ENCODE measurements at regions not wholly inside any gene's neighbourhood (a gene's known extent, or its start where the extent isn't known, plus 50 kb on each side); places are given as distances from the start of the nearest gene placed in this dataset.

- Histone ChIP-seq H3K36me3 (no peaks in the 10 kb centered on the region), H3K4me1 (no peaks in the 10 kb centered on the region), H3K27ac (replicated peaks) (no peak overlapping the region), H3K4me3 (no peak overlapping the region), H3K27me3 (ENCODE audit: low read depth) (peaks cover 10% of the 10 kb centered on the region), H3K9me3 (replicated peaks) (no peaks in the 10 kb centered on the region)
- TF ChIP-seq, protein P1, sequence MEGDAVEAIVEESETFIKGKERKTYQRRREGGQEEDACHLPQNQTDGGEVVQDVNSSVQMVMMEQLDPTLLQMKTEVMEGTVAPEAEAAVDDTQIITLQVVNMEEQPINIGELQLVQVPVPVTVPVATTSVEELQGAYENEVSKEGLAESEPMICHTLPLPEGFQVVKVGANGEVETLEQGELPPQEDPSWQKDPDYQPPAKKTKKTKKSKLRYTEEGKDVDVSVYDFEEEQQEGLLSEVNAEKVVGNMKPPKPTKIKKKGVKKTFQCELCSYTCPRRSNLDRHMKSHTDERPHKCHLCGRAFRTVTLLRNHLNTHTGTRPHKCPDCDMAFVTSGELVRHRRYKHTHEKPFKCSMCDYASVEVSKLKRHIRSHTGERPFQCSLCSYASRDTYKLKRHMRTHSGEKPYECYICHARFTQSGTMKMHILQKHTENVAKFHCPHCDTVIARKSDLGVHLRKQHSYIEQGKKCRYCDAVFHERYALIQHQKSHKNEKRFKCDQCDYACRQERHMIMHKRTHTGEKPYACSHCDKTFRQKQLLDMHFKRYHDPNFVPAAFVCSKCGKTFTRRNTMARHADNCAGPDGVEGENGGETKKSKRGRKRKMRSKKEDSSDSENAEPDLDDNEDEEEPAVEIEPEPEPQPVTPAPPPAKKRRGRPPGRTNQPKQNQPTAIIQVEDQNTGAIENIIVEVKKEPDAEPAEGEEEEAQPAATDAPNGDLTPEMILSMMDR (IDR thresholded peaks at IDR 0.05; ENCODE audit: borderline replicate concordance), result no peak
- intact Hi-C loops (cut with micrococcal nuclease), result no loop called here
- DNase-seq, result no peak
These were observed 77.4 kb upstream of the SLCO3A1 start for GRCh38 chr15:91776104-91776503.

DNA sequence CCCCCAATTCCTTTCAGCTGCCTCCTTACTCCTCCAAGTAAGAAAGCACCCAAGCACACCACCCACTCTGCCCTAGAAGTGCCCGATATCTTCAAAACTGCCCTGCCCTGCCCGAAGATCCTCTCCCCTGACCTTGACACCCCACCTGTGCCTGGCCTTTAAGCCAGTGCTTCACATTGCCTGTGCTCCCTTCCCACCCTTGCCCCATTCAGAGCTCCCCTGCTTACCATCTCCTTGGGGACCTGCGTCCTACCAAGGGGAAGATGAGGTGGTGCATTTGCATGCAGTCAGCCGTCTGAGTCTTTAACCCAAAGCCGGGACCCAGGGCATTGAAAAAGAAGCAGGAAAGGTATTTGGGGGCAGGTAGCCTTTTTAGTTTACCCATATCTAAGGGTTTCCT is 73.5 kb upstream of the SLCO3A1 start:
- DNase-seq, result no peak
- no peak overlapping the region for H3K4me3 ChIP-seq
- H3K27ac ChIP-seq (replicated peaks), result no peak overlapping the region
- TF ChIP-seq, protein P1 (IDR thresholded peaks at IDR 0.05; ENCODE audit: borderline replicate concordance), result no peak
- H3K9me3 ChIP-seq (replicated peaks), result no peaks in the 10 kb centered on the region
- no peaks in the 10 kb centered on the region for H3K36me3 ChIP-seq
- peaks cover 14% of the 10 kb centered on the region for H3K4me1 ChIP-seq
- peaks cover 10% of the 10 kb centered on the region for H3K27me3 ChIP-seq (ENCODE audit: low read depth)
- intact Hi-C loops (cut with micrococcal nuclease), result no loop called here

DNA sequence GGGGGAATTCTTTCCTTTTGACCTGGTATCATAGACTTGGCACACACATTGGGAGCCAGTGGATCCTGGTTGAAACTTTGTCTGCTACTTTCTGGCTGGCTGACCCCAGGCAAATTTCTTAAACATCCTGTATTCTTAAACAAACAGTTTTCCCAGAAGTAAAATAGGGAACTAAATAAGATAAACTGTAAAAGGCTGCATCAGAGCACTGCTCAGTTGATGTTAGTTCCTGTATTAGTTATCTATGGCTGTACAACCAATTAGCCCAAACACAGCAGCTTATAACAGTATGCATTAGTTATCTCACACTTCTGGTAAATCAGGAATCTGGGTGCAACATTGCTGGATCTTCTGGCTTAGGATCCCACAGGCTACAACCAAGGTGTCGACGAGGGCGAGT is 73.1 kb upstream of the SLCO3A1 start:
- Histone ChIP-seq H3K36me3 (no peaks in the 10 kb centered on the region), H3K4me1 (peaks cover 14% of the 10 kb centered on the region), H3K4me3 (no peak overlapping the region), H3K27me3 (ENCODE audit: low read depth) (peaks cover 10% of the 10 kb centered on the region), H3K27ac (replicated peaks) (no peak overlapping the region), H3K9me3 (replicated peaks) (no peaks in the 10 kb centered on the region)
- no peak for DNase-seq
- intact Hi-C loops (cut with micrococcal nuclease), result no loop called here
- TF ChIP-seq, protein P1 (IDR thresholded peaks at IDR 0.05; ENCODE audit: borderline replicate concordance), result no peak

DNA sequence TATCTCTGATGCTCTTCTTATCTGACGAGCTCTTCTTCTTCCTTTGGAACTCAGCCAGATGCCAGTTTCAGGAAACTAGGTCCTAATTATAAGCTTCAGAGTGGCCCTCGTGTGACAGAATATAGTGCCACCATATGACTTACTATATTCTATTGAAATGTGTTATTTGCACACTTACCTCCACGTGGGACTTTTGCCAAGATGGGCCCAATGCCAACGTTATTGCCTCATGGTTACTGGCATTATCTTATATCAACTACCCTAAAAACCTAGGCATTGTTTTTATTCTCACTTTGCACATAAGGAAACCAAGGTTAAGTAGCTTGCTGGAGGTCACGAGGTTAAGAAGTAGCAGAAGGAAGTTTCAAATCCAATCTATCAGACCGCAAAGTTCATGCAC is 71.3 kb upstream of the SLCO3A1 start:
- intact Hi-C loops (cut with micrococcal nuclease), result no loop called here
- Histone ChIP-seq H3K27me3 (ENCODE audit: low read depth) (peaks cover 5% of the 10 kb centered on the region), H3K4me1 (peaks cover 14% of the 10 kb centered on the region), H3K27ac (replicated peaks) (peak overlapping the region; percentile 71), H3K9me3 (replicated peaks) (no peaks in the 10 kb centered on the region), H3K4me3 (no peak overlapping the region), H3K36me3 (no peaks in the 10 kb centered on the region)
- no peak for DNase-seq
- TF ChIP-seq, protein P1 (IDR thresholded peaks at IDR 0.05; ENCODE audit: borderline replicate concordance), result no peak

DNA sequence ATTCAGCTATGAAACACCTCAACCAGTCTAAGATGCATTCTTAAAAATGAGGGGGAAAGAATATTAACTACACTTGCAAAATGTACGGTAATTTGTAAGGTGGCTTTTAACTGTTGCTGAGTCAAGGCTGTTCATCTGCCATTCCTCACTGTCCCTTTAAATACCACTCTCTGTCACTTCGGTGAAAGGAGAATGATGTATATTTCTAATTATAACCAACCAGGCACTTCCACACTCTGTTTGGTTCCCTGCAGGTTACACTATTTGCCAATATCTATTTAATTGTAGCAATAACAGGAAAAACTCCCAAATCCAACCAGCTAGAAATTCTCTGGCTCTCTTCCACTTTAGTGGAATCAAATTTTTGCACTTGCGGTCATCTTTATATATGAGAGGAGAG is 70.5 kb upstream of the SLCO3A1 start:
- no peak for DNase-seq
- intact Hi-C loops (cut with micrococcal nuclease), result no loop called here
- TF ChIP-seq, protein P1 (IDR thresholded peaks at IDR 0.05; ENCODE audit: borderline replicate concordance), result no peak
- no peaks in the 10 kb centered on the region for H3K36me3 ChIP-seq
- H3K27me3 ChIP-seq (ENCODE audit: low read depth), result peaks cover 5% of the 10 kb centered on the region
- peak overlapping the region; percentile 43 for H3K4me3 ChIP-seq
- peaks cover 14% of the 10 kb centered on the region for H3K4me1 ChIP-seq
- no peaks in the 10 kb centered on the region for H3K9me3 ChIP-seq (replicated peaks)
- peak overlapping the region; percentile 71 for H3K27ac ChIP-seq (replicated peaks)

GRCh38 chr15:91783451-91783850 is 70.1 kb upstream of the SLCO3A1 start:
- intact Hi-C loops (cut with micrococcal nuclease), result no loop called here
- Histone ChIP-seq H3K4me1 (peaks cover 14% of the 10 kb centered on the region), H3K27ac (replicated peaks) (peak overlapping the region; percentile 71), H3K4me3 (peak overlapping the region; percentile 43), H3K36me3 (no peaks in the 10 kb centered on the region), H3K9me3 (replicated peaks) (no peaks in the 10 kb centered on the region), H3K27me3 (ENCODE audit: low read depth) (peaks cover 5% of the 10 kb centered on the region)
- TF ChIP-seq, protein P1 (IDR thresholded peaks at IDR 0.05; ENCODE audit: borderline replicate concordance), result no peak
- no peak for DNase-seq

All from left ventricle myocardium inferior (tissue), 1 donor.